Common myeloid progenitor, CD34-positive (primary cell): ENCODE measurements at regions not wholly inside any gene's neighbourhood (a gene's known extent, or its start where the extent isn't known, plus 50 kb on each side); places are given as distances from the start of the nearest gene placed in this dataset.
"Not testable (repeated sequence)": the region's sequence is repeated elsewhere in the genome, so short reads cannot be mapped to it uniquely, and the experiment has no call there.

Source experiments
- CTCF ChIA-PET: fragments of 350-600 bp; sonication (Branson Sonifier 250); formaldehyde crosslinking; loops from one replicate; lab custom pipeline; 2021; ENCODE audit warnings: antibody characterized with exemption; lab: Charles Lee
- POLR2A ChIA-PET: fragments of 350-600 bp; sonication (Branson Sonifier 250); formaldehyde crosslinking; loops from one replicate; lab custom pipeline; 2021; ENCODE audit warnings: antibody characterized with exemption; lab: Charles Lee
- DNase-seq, 3 donors: peaks; one replicate each; pipeline versions ENCODE4 v3.0.0 to v3.0.0-alpha.2; 2013
- H3K27ac ChIP-seq, 2 experiments: 1 replicate in 1 of 2; 2 replicates in 1 of 2; pipeline ENCODE4 v1.7.0; 2013; ENCODE audit warnings: inconsistent platforms in 2 of 2, low read length in 2 of 2, mild to moderate bottlenecking in 2 of 2, low read depth in 1 of 2, moderate library complexity in 1 of 2; ENCODE audit not compliant: severe bottlenecking in 2 of 2, insufficient read depth in 1 of 2, poor library complexity in 1 of 2
- H3K27me3 ChIP-seq, 5 experiments: replicated peaks in 2 of 5; 1 replicate in 3 of 5; 2 replicates in 2 of 5; pipeline versions ENCODE4 v1.6.1 to v1.7.0; 2013; ENCODE audit warnings: low read length in 4 of 5, mild to moderate bottlenecking in 2 of 5, moderate library complexity in 2 of 5, inconsistent platforms in 1 of 5; ENCODE audit not compliant: insufficient read depth in 5 of 5, control insufficient read depth in 4 of 5
- H3K36me3 ChIP-seq, 4 experiments: 1 replicate in 2 of 4; 2 replicates in 2 of 4; pipeline versions ENCODE4 v1.6.1 to v1.7.0; 2013; ENCODE audit warnings: low read length in 3 of 4, control low read depth in 1 of 4, mild to moderate bottlenecking in 1 of 4; ENCODE audit not compliant: control insufficient read depth in 4 of 4, insufficient read depth in 4 of 4
- H3K4me1 ChIP-seq, 4 experiments: 1 replicate in 3 of 4; 2 replicates in 1 of 4; pipeline versions ENCODE4 v1.6.1 to v1.7.1; 2013; ENCODE audit warnings: low read length in 3 of 4, mild to moderate bottlenecking in 3 of 4, control low read depth in 1 of 4, inconsistent platforms in 1 of 4, moderate library complexity in 1 of 4; ENCODE audit not compliant: control insufficient read depth in 4 of 4, insufficient read depth in 4 of 4; ENCODE audit errors: control extremely low read depth in 1 of 4
- H3K4me3 ChIP-seq, 7 experiments: 1 replicate in 4 of 7; 2 replicates in 3 of 7; pipeline versions ENCODE4 v1.5.1 to v1.7.0; 2013; ENCODE audit warnings: mild to moderate bottlenecking in 7 of 7, low read length in 6 of 7, moderate library complexity in 6 of 7, inconsistent platforms in 2 of 7, low read depth in 2 of 7, control low read depth in 1 of 7; ENCODE audit not compliant: insufficient read depth in 4 of 7, control insufficient read depth in 1 of 7; ENCODE audit errors: extremely low read depth in 1 of 7
- H3K9me3 ChIP-seq, 5 experiments: 1 replicate in 4 of 5; 2 replicates in 1 of 5; pipeline versions ENCODE4 v1.6.1 to v1.7.1; 2013; ENCODE audit warnings: low read length in 4 of 5, mild to moderate bottlenecking in 2 of 5, inconsistent platforms in 1 of 5, low read depth in 1 of 5, moderate library complexity in 1 of 5; ENCODE audit not compliant: control insufficient read depth in 4 of 5, insufficient read depth in 2 of 5; ENCODE audit errors: control extremely low read depth in 1 of 5
- WGBS: methylation state at CpG from one replicate; pipeline ENCODE4 v1.1.5; 2013; ENCODE audit not compliant: insufficient coverage; 5-methylcytosine and 5-hydroxymethylcytosine counted together

DNA sequence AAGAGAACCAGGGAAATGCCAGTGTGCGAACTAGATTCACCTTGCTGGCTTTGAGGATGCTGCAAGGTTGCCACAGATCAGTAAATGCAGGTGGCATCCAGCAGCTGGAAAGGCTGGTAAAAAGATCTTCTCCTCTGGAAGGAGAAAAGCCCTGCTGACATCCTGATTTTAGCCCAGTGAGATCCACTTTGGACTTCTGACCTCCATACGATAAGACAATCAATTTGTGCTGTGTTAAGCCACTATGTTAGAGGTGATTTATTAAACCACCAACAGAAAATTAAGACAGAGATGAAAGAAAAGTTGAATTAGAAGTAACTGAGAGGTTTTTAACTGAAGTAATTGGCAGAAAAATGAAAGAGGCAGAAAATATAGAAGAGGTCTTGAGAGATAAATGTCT, 283.8 kb upstream of the CDH12 start:
- DNase-seq: no peak
- Histone ChIP-seq H3K9me3 (no peaks in the 10 kb centered on the region), H3K27ac (no peak overlapping the region), H3K4me1 (no peaks in the 10 kb centered on the region), H3K4me3 (no peak overlapping the region), H3K36me3 (no peaks in the 10 kb centered on the region), H3K27me3 (no peaks in the 10 kb centered on the region)
- CTCF ChIA-PET: no interaction called here
- 100% methylated on average over 1 of the region's 2 CpGs for WGBS
- POLR2A ChIA-PET: no interaction called here

DNA sequence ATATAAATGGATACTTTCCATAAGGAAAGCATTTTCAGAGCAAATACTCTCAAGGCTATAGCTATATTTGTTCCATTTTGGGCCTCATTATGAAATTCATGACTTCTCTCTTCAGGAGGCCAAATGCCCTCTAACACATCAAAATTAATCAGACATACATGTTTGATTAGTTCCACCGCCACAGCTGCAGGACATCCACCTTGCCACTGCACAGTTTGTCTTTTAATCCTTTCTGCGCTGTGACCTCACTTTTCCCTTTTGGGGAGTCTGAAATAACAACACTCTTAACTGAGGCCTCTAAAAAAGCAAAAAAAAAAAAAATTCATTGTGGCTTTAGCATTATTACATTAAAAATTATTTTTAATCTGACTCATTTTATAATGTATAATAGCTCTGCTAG, 279.1 kb upstream of the CDH12 start:
- Histone ChIP-seq H3K4me1 (no peaks in the 10 kb centered on the region), H3K9me3 (no peaks in the 10 kb centered on the region), H3K27me3 (no peaks in the 10 kb centered on the region), H3K4me3 (no peak overlapping the region), H3K27ac (no peak overlapping the region), H3K36me3 (no peaks in the 10 kb centered on the region)
- ChIA-PET POLR2A (no interaction called here), CTCF (no interaction called here)
- no peak for DNase-seq
- WGBS: no CpG with 5 or more reads among the region's 2 CpGs

DNA sequence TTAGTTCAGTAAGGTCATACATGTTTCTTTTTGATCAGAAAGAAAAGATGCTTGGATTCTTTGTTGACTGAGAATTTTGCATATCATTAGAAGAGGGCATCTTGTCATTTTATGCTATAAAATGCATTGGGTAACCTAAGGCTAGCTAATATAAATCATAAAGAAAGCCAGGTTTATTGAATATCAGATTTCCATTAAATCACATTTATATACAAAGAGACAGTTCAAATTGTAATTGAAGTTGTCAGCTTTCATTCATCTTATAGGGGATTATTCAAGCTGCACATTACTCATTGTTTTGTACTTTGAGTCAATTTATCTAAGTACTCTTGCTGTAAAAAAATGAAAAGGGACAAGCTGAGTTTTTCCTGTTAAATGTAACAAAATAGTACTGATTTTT, 259.1 kb upstream of the CDH12 start:
- H3K9me3 ChIP-seq: no peaks in the 10 kb centered on the region
- H3K27me3 ChIP-seq: no peaks in the 10 kb centered on the region
- no peaks in the 10 kb centered on the region for H3K4me1 ChIP-seq
- H3K27ac ChIP-seq: no peak overlapping the region
- CTCF ChIA-PET: no interaction called here
- H3K36me3 ChIP-seq: no peaks in the 10 kb centered on the region
- no peak for DNase-seq
- no peak overlapping the region for H3K4me3 ChIP-seq
- POLR2A ChIA-PET: no interaction called here

DNA sequence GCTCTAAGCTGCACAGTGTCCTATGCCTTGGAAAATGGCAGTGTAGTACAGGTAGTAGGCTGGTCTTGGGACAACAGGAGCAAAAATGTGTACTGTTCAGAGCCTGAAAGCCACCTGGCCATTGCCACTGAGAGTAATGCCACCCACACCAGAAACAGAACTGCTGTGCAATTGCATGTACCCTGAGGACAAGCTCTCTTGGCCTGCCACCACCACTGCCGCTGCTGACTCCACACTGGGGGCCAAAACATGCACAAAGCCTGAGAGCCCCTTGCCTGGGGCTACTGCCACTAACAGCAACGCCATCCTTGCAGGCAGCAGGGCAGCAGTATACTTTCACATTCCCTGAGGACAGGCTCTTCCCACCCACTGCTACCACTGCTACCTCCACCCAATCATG, 251.9 kb upstream of the CDH12 start:
- WGBS: 94% methylated on average over 2 of the region's 2 CpGs
- ChIA-PET POLR2A (no interaction called here), CTCF (interaction anchor here (1.3 kb wide), 1 partner anchor 9 kb away, joined by 4 read pairs; no protein-coding TSS in a partner anchor)
- Histone ChIP-seq H3K4me3 (no peak overlapping the region), H3K27ac (no peak overlapping the region), H3K27me3 (no peaks in the 10 kb centered on the region), H3K36me3 (no peaks in the 10 kb centered on the region), H3K4me1 (no peaks in the 10 kb centered on the region), H3K9me3 (peaks cover 0 to 3% (median 0%) of the 10 kb centered on the region in 5 experiments)
- DNase-seq: no peak

DNA sequence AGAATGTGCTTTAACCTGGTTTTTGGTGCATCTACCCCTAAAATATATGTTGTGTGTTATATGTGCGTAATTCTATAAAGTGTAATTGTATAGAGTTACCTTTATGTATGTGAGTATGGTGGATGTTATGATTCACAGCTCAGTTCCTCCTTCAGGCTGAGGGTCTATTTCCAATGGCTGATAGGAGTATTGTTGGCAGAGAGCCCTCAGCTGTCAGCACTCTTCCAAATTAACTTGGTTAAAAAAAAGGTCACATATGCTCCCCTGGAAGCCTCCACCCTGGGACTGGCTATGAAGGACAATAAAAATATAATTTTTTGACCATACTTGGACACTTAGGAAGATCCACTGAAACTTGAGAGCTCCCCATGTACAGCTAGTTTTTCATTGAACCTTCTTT, 250.4 kb upstream of the CDH12 start:
- no peak for DNase-seq
- no peak overlapping the region for H3K4me3 ChIP-seq
- H3K36me3 ChIP-seq: no peaks in the 10 kb centered on the region
- H3K9me3 ChIP-seq: peaks cover 0 to 3% (median 0%) of the 10 kb centered on the region in 5 experiments
- no peaks in the 10 kb centered on the region for H3K27me3 ChIP-seq
- WGBS: 100% methylated on average over 1 of the region's 1 CpG
- CTCF ChIA-PET: interaction anchor here (1.3 kb wide), 1 partner anchor 11 kb away, joined by 4 read pairs; no protein-coding TSS in a partner anchor
- H3K4me1 ChIP-seq: no peaks in the 10 kb centered on the region
- H3K27ac ChIP-seq: no peak overlapping the region
- POLR2A ChIA-PET: interaction anchor here (0.6 kb wide), 1 partner anchor 220 kb away, joined by 3 read pairs; no protein-coding TSS in a partner anchor

DNA sequence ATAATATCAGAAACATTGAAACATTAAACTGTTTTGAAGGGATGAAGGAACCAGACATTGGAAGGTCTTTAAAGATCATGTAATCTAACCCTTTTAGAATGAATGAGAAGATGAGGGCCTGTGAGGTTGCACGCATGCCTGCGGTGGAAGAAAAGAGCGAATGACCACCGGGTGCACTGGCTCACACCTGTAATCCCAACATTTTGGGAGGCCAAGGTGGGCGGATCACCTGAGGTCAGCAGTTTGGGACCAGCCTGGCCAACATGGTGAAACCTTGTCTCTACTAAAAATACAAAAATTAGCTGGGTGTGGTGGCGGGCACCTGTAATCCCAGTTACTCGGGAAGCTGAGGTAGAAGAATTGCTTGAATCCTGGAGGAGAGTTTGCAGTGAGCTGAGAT, 242.3 kb upstream of the CDH12 start:
- POLR2A ChIA-PET, CTCF ChIA-PET, H3K9me3 ChIP-seq, H3K4me3 ChIP-seq, H3K27me3 ChIP-seq, DNase-seq, H3K36me3 ChIP-seq, H3K27ac ChIP-seq, H3K4me1 ChIP-seq: not testable (repeated sequence)
- WGBS: 93% methylated on average over 3 of the region's 7 CpGs

DNA sequence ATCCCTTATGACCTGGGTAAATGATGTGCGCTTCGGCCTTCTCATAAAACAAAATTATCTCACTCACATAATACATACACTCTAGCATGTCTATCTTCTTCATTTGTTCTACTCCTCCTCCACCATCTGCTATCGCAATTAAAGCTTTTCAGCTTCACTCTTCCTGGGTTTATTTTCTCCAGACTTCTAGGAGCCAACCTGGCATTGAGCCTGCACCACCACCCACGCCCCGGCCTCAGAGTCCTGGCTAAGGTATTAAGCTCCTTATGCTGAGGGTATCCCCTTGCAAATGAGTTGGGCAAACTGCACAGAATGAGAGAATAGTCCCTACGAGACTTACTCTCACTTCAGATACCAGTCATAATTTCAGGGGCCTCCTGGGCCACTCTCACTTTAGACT, 236.1 kb upstream of the CDH12 start:
- no peak overlapping the region for H3K4me3 ChIP-seq
- POLR2A ChIA-PET: no interaction called here
- CTCF ChIA-PET: no interaction called here
- H3K4me1 ChIP-seq: peaks cover 0 to 9% (median 0%) of the 10 kb centered on the region in 4 experiments
- 97% methylated on average over 6 of the region's 6 CpGs for WGBS
- no peaks in the 10 kb centered on the region for H3K36me3 ChIP-seq
- no peak overlapping the region for H3K27ac ChIP-seq
- H3K9me3 ChIP-seq: no peaks in the 10 kb centered on the region
- no peak for DNase-seq
- H3K27me3 ChIP-seq: no peaks in the 10 kb centered on the region
